ENCODE measurements at regions not wholly inside any gene's neighbourhood (a gene's known extent, or its start where the extent isn't known, plus 50 kb on each side); places are given as distances from the start of the nearest gene placed in this dataset.

DNA sequence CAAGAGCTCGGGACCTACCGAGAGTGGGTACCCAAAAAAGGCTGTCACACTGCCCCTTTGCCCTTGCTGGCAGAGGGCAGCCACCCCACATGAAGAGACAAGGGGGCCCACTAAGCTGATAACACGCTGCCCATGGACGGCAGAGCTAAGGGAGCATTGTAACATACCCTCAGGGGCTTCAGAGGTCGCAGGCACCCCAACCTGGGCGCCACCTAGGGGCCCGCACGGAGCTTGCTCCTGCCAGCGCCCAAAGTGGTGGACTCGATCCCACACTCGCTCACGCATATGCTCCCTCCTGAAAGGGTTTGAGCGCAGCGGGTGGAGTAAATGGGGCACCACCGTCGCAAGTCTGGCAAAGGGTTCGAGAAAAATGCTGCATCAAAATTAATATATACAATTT, 975.4 kb downstream of the ZPLD1 start:
- TF ChIP-seq CTCF (IDR thresholded peaks at IDR 0.05): no peak
- 79% methylated on average over 14 of the region's 17 CpGs for WGBS (ENCODE audit: insufficient coverage)
- no peak overlapping the region for H3K27ac ChIP-seq (ENCODE audit: low read length)
- no peaks in the 10 kb centered on the region for H3K36me3 ChIP-seq (ENCODE audit: control insufficient read depth, insufficient read depth, low read length)
- Mint-ChIP-seq H3K4me1 (no peaks in the 10 kb centered on the region), H3K9me3 (peaks cover 2 to 5% of the 10 kb centered on the region in 2 donors), H3K27me3 (ENCODE audit: low read depth in 2 of 2) (no peaks in the 10 kb centered on the region), H3K36me3 (peaks cover 5% of the 10 kb centered on the region), H3K27ac (no peak overlapping the region), H3K4me3 (no peak overlapping the region)
- H3K27me3 ChIP-seq (ENCODE audit: control insufficient read depth, insufficient read depth, low read length): no peaks in the 10 kb centered on the region
- H3K4me1 ChIP-seq (ENCODE audit: control insufficient read depth, insufficient read depth, low read length): no peaks in the 10 kb centered on the region
- H3K9me3 ChIP-seq (ENCODE audit: control insufficient read depth, insufficient read depth, low read length): no peaks in the 10 kb centered on the region
- no peak overlapping the region for H3K4me3 ChIP-seq (ENCODE audit: low read length)
- intact Hi-C loops (cut with micrococcal nuclease): no loop called here
- ATAC-seq (no peak), DNase-seq (no peak)

DNA sequence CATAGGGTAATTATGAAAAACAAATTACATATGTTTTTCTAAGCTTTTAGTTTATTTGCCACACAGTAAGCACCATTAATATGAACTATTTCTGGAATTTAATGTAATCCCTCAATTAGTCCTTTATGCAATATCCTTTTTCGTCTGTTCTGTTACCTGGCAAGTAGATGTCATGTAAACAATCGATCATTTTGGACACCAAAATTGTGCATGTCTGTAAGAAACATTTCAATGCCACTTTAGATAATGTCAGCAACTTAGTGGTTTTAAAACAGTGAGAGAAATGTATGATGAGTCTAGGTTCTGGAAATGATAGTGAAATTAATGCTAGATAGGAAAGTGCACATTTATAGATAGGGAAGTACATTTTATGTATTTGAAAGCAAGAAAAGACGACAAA, 986.6 kb downstream of the ZPLD1 start:
- Mint-ChIP-seq H3K36me3 (no peaks in the 10 kb centered on the region), H3K27me3 (ENCODE audit: low read depth in 2 of 2) (no peaks in the 10 kb centered on the region)

DNA sequence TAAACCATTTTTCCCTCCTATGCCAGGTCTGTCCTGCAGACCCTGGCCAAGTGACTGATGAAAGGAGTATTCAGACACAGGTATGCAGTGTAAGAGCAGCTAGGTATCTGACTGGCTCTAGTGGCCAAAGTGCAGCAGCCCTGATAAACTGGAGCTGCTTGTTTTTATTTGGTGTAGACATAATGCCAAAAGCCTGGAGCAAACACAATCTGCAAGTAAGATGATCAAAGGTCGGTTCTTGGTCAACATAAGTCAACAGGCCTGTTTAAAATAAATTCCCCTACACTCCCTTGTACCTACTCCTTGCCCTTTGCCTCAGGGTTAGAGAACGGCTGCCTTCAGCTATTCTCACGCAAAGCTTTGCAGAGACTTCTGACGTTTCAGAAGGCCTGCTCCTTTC, 1003.1 kb downstream of the ZPLD1 start:
- H3K4me1 Mint-ChIP-seq: no peaks in the 10 kb centered on the region
- no peaks in the 10 kb centered on the region for H3K27me3 ChIP-seq (ENCODE audit: control insufficient read depth, insufficient read depth, low read length)
- H3K4me3 ChIP-seq (ENCODE audit: low read length): no peak overlapping the region
- intact Hi-C loops (cut with micrococcal nuclease): no loop called here
- DNase-seq: no peak
- H3K9me3 Mint-ChIP-seq: peaks cover 4 to 5% of the 10 kb centered on the region in 2 donors
- H3K27ac ChIP-seq (ENCODE audit: low read length): no peak overlapping the region
- H3K4me3 Mint-ChIP-seq: no peak overlapping the region
- H3K36me3 ChIP-seq (ENCODE audit: control insufficient read depth, insufficient read depth, low read length): no peaks in the 10 kb centered on the region
- ATAC-seq: no peak
- H3K36me3 Mint-ChIP-seq: no peaks in the 10 kb centered on the region
- no peak for TF ChIP-seq CTCF (IDR thresholded peaks at IDR 0.05)
- H3K27ac Mint-ChIP-seq: no peak overlapping the region
- peaks cover 6% of the 10 kb centered on the region for H3K9me3 ChIP-seq (ENCODE audit: control insufficient read depth, insufficient read depth, low read length)
- WGBS (ENCODE audit: insufficient coverage): 83% methylated on average over 4 of the region's 4 CpGs
- no peaks in the 10 kb centered on the region for H3K27me3 Mint-ChIP-seq (ENCODE audit: low read depth in 2 of 2)
- H3K4me1 ChIP-seq (ENCODE audit: control insufficient read depth, insufficient read depth, low read length): no peaks in the 10 kb centered on the region

More for the DNA sequence above, 986.6 kb downstream of the ZPLD1 start:
- ATAC-seq (no peak), DNase-seq (no peak)
- WGBS (ENCODE audit: insufficient coverage): 85% methylated on average over 3 of the region's 3 CpGs
- TF ChIP-seq CTCF (IDR thresholded peaks at IDR 0.05): no peak
- Histone ChIP-seq H3K9me3 (ENCODE audit: control insufficient read depth, insufficient read depth, low read length) (no peaks in the 10 kb centered on the region), H3K4me1 (ENCODE audit: control insufficient read depth, insufficient read depth, low read length) (no peaks in the 10 kb centered on the region), H3K4me3 (ENCODE audit: low read length) (no peak overlapping the region), H3K27me3 (ENCODE audit: control insufficient read depth, insufficient read depth, low read length) (no peaks in the 10 kb centered on the region), H3K27ac (ENCODE audit: low read length) (no peak overlapping the region), H3K36me3 (ENCODE audit: control insufficient read depth, insufficient read depth, low read length) (no peaks in the 10 kb centered on the region)
- Mint-ChIP-seq H3K4me1 (no peaks in the 10 kb centered on the region), H3K4me3 (no peak overlapping the region), H3K27ac (no peak overlapping the region), H3K9me3 (peaks cover 2 to 3% of the 10 kb centered on the region in 2 donors)
- intact Hi-C loops (cut with micrococcal nuclease): no loop called here

DNA sequence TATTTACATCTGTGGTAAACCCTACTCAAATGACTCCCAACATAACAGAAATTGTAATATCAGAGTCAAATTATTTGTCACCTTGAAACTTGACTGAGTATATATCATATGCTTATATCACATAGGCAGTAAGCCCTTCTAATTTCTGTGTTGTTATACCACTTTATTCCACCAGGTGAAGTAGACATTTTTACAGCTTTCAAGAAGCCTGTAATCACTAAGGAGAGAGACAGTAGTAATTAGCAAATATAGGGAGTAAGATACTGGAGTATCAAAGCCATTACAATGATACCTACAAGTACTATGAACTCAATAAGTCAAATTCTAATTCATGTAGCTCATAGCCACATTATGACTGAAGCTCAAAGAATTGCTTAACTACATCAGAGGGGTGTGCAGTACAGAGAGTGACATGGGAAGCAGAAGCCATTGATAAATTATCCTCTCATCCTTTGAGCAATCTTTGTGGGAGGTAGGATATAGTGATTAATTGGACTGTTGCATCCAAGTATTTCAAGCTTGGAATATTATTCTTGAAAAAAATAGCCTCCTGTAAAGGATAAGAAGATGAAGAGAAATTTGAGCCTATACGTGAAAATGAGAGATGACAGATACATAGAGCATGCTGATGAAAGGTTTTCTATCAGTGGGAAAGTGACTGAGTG, 1005.9 kb downstream of the ZPLD1 start:
- Histone ChIP-seq H3K36me3 (ENCODE audit: control insufficient read depth, insufficient read depth, low read length) (no peaks in the 10 kb centered on the region), H3K4me3 (ENCODE audit: low read length) (no peak overlapping the region), H3K4me1 (ENCODE audit: control insufficient read depth, insufficient read depth, low read length) (no peaks in the 10 kb centered on the region), H3K27me3 (ENCODE audit: control insufficient read depth, insufficient read depth, low read length) (no peaks in the 10 kb centered on the region), H3K9me3 (ENCODE audit: control insufficient read depth, insufficient read depth, low read length) (peaks cover 6% of the 10 kb centered on the region), H3K27ac (ENCODE audit: low read length) (no peak overlapping the region)
- no peak overlapping the region for H3K4me3 Mint-ChIP-seq
- no peak for DNase-seq
- no peaks in the 10 kb centered on the region for H3K27me3 Mint-ChIP-seq (ENCODE audit: low read depth in 2 of 2)
- no peaks in the 10 kb centered on the region for H3K4me1 Mint-ChIP-seq
- H3K27ac Mint-ChIP-seq: no peak overlapping the region
- intact Hi-C loops (cut with micrococcal nuclease): no loop called here
- H3K9me3 Mint-ChIP-seq: peaks cover 7 to 8% of the 10 kb centered on the region in 2 donors
- ATAC-seq: no peak
- TF ChIP-seq CTCF (IDR thresholded peaks at IDR 0.05): no peak
- WGBS (ENCODE audit: insufficient coverage): 78% methylated on average over 1 of the region's 1 CpG
- H3K36me3 Mint-ChIP-seq: no peaks in the 10 kb centered on the region
